Retinal pigment epithelial cell (primary cell): ENCODE measurements at regions not wholly inside any gene's neighbourhood (a gene's known extent, or its start where the extent isn't known, plus 50 kb on each side); places are given as distances from the start of the nearest gene placed in this dataset.
"Not testable (repeated sequence)": the region's sequence is repeated elsewhere in the genome, so short reads cannot be mapped to it uniquely, and the experiment has no call there.

Experiments used
- DNase-seq: peaks from one replicate; pipeline ENCODE4 v3.0.0-alpha.2; 2010; ENCODE audit warnings: low read depth
- H3K4me3 ChIP-seq: 2 replicates; pipeline ENCODE4 v1.5.1; 2011; ENCODE audit warnings: mild to moderate bottlenecking, low read length, control low read depth, moderate library complexity
- TF ChIP-seq, protein P1 (sequence below): conservative IDR thresholded peaks from 2 replicates; pipeline ENCODE4 v1.5.1; 2011; ENCODE audit warnings: low read depth, low read length, control low read depth, inconsistent platforms

- DNase-seq = no peak
Measured at GRCh38 chr4:28444886-28445496, 1584.3 kb downstream of the STIM2 start.

GRCh38 chr4:28449085-28449484 lies 1588.4 kb downstream of the STIM2 start:
- no peak for DNase-seq
- TF ChIP-seq, protein P1, sequence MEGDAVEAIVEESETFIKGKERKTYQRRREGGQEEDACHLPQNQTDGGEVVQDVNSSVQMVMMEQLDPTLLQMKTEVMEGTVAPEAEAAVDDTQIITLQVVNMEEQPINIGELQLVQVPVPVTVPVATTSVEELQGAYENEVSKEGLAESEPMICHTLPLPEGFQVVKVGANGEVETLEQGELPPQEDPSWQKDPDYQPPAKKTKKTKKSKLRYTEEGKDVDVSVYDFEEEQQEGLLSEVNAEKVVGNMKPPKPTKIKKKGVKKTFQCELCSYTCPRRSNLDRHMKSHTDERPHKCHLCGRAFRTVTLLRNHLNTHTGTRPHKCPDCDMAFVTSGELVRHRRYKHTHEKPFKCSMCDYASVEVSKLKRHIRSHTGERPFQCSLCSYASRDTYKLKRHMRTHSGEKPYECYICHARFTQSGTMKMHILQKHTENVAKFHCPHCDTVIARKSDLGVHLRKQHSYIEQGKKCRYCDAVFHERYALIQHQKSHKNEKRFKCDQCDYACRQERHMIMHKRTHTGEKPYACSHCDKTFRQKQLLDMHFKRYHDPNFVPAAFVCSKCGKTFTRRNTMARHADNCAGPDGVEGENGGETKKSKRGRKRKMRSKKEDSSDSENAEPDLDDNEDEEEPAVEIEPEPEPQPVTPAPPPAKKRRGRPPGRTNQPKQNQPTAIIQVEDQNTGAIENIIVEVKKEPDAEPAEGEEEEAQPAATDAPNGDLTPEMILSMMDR = no peak
- no peak overlapping the region for H3K4me3 ChIP-seq

More at GRCh38 chr4:28444886-28445496, 1584.3 kb downstream of the STIM2 start:
- TF ChIP-seq, protein P1 = no peak
- no peak overlapping the region for H3K4me3 ChIP-seq

- TF ChIP-seq, protein P1 = no peak
- no peak overlapping the region for H3K4me3 ChIP-seq
- DNase-seq = no peak
Measured at GRCh38 chr4:28451346-28451745, 1590.7 kb downstream of the STIM2 start.

DNA sequence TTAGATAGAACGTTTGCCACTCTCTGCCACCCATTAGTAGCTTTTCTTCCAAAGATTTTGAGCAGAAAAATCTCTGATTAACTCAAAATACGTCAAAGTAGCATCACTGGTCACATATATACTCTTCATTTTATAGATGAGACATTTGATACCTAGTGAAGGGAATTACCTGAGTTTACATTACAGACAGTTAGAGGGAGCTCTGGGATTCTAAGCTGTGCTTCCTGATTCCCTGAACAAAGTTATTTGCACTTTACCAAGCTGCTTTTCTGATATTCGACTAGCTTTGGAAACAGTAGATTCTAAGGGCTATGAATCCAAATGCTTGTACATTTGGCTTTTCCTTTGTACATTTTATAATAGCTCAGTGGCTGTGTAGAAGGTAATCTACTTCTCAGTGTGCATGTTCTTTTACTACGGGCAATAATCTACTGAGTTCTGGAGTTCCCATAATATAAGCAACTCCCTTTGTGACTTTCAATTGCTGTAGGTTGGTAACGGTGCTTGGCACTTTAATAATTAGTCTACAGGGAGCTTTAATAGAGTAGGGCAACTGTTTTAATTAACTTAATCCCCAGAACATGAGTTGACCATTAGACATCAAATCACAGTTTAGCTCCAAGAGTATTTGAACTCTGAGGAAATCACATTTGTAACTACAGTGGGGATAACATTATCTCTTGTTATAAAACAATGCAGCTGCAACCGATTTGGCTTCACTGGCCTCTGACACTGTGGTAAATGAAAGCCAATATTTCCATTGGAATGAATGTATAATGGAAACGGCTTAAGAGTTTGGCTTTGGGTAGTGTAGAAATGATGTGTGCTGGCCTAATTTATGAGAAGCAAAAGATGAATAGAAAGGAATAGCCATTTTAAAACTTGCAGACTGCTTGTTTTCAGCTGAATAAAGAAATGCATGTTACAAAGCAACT lies 1602.4 kb downstream of the STIM2 start:
- peak; percentile 54 for DNase-seq
- no peak overlapping the region for H3K4me3 ChIP-seq
- TF ChIP-seq, protein P1 = peak; percentile 22

DNA sequence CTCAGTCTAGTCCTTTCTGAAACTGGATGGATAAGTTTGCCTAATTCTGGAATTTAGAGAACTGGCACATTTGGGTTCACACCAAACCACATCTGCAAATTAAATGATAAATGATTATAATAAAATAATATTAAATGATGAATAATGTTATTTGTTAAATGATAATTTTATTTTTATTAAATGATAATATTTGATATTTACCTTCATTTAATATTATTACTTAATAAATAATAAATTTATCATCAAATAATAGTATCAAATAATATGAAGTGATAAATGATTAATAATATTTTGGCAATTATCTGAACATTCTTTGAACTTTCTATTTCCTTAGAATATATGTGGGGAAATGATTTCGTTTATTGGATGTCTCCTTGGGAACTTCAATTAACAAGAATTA lies 1604.2 kb downstream of the STIM2 start:
- TF ChIP-seq, protein P1 = no peak

GRCh38 chr4:28466886-28467285 lies 1606.2 kb downstream of the STIM2 start:
- not testable (repeated sequence) for H3K4me3 ChIP-seq, DNase-seq

More for the DNA sequence above, 1604.2 kb downstream of the STIM2 start:
- no peak overlapping the region for H3K4me3 ChIP-seq
- DNase-seq = no peak

GRCh38 chr4:28469387-28469786 lies 1608.7 kb downstream of the STIM2 start:
- no peak overlapping the region for H3K4me3 ChIP-seq
- no peak for DNase-seq
- TF ChIP-seq, protein P1 = no peak
